ENCODE measurements at regions not wholly inside any gene's neighbourhood (a gene's known extent, or its start where the extent isn't known, plus 50 kb on each side); places are given as distances from the start of the nearest gene placed in this dataset.
A peak's percentile ranks its signal among the peaks of the same experiment; 100 is the strongest.

- peak in 2 of 5 donors; percentile 45 to 63 for DNase-seq
- H3K36me3 ChIP-seq (ENCODE audit: control insufficient read depth in 2 of 3, insufficient read depth in 3 of 3, low read length in 3 of 3): no peaks in the 10 kb centered on the region
- no peak overlapping the region for H3K4me3 ChIP-seq (ENCODE audit: low read length in 3 of 3)
- intact Hi-C loops (cut with DNase I): no loop called here
- peak; percentile 93 for FAIRE-seq
- peaks cover 0 to 2% (median 0%) of the 10 kb centered on the region in 3 donors for H3K4me1 ChIP-seq (ENCODE audit: control insufficient read depth in 2 of 3, insufficient read depth in 2 of 3, low read depth in 1 of 3, low read length in 3 of 3)
- no peaks in the 10 kb centered on the region for H3K27me3 ChIP-seq (ENCODE audit: control insufficient read depth, insufficient read depth, low read length)
- no peaks in the 10 kb centered on the region for H3K9me3 ChIP-seq (ENCODE audit: control insufficient read depth in 2 of 3, insufficient read depth in 1 of 3, low read length in 3 of 3)
- no peak overlapping the region for H3K9ac ChIP-seq (ENCODE audit: low read length in 3 of 3)
- no peak overlapping the region for H3K27ac ChIP-seq (ENCODE audit: low read depth in 2 of 2, low read length in 2 of 2)
- TF ChIP-seq CTCF (IDR thresholded peaks at IDR 0.05; ENCODE audit: borderline replicate concordance, extremely low read depth, insufficient read depth): peak; percentile 65
Observed at GRCh38 chr18:22813648-22814328, 119.3 kb upstream of the RBBP8 start.

- no peak overlapping the region for H3K9ac ChIP-seq (ENCODE audit: low read length in 3 of 3)
- no peak overlapping the region for H3K27ac ChIP-seq (ENCODE audit: low read depth in 2 of 2, low read length in 2 of 2)
- H3K4me1 ChIP-seq (ENCODE audit: control insufficient read depth in 2 of 3, insufficient read depth in 2 of 3, low read depth in 1 of 3, low read length in 3 of 3): peaks cover 0 to 2% (median 0%) of the 10 kb centered on the region in 3 donors
- H3K36me3 ChIP-seq (ENCODE audit: control insufficient read depth in 2 of 3, insufficient read depth in 3 of 3, low read length in 3 of 3): no peaks in the 10 kb centered on the region
- intact Hi-C loops (cut with DNase I): no loop called here
- H3K4me3 ChIP-seq (ENCODE audit: low read length in 3 of 3): no peak overlapping the region
- no peaks in the 10 kb centered on the region for H3K27me3 ChIP-seq (ENCODE audit: control insufficient read depth, insufficient read depth, low read length)
- DNase-seq: no peak
- H3K9me3 ChIP-seq (ENCODE audit: control insufficient read depth in 2 of 3, insufficient read depth in 1 of 3, low read length in 3 of 3): no peaks in the 10 kb centered on the region
- FAIRE-seq: no peak
- no peak for TF ChIP-seq CTCF (IDR thresholded peaks at IDR 0.05; ENCODE audit: borderline replicate concordance, extremely low read depth, insufficient read depth)
Observed at GRCh38 chr18:22814329-22814703, 118.8 kb upstream of the RBBP8 start.

- peak in 1 of 5 donors; percentile 66 for DNase-seq
- Histone ChIP-seq H3K36me3 (ENCODE audit: control insufficient read depth in 2 of 3, insufficient read depth in 3 of 3, low read length in 3 of 3) (no peaks in the 10 kb centered on the region), H3K4me1 (ENCODE audit: control insufficient read depth in 2 of 3, insufficient read depth in 2 of 3, low read depth in 1 of 3, low read length in 3 of 3) (peaks cover 0 to 2% (median 0%) of the 10 kb centered on the region in 3 donors), H3K9ac (ENCODE audit: low read length in 3 of 3) (no peak overlapping the region), H3K27me3 (ENCODE audit: control insufficient read depth, insufficient read depth, low read length) (no peaks in the 10 kb centered on the region), H3K9me3 (ENCODE audit: control insufficient read depth in 2 of 3, insufficient read depth in 1 of 3, low read length in 3 of 3) (no peaks in the 10 kb centered on the region), H3K27ac (ENCODE audit: low read depth in 2 of 2, low read length in 2 of 2) (no peak overlapping the region), H3K4me3 (ENCODE audit: low read length in 3 of 3) (no peak overlapping the region)
- FAIRE-seq: no peak
- no peak for TF ChIP-seq CTCF (IDR thresholded peaks at IDR 0.05; ENCODE audit: borderline replicate concordance, extremely low read depth, insufficient read depth)
- intact Hi-C loops (cut with DNase I): no loop called here
Observed at GRCh38 chr18:22816266-22817176, 116.6 kb upstream of the RBBP8 start.
